Stomach (tissue), 4 donors: ENCODE measurements at regions not wholly inside any gene's neighbourhood (a gene's known extent, or its start where the extent isn't known, plus 50 kb on each side); places are given as distances from the start of the nearest gene placed in this dataset.

Source experiments
- EP300 ChIP-seq: sonication (generic); formaldehyde crosslinking; IDR thresholded peaks from one replicate; pipeline ENCODE4 v1.6.1; 2017; ENCODE audit warnings: antibody characterized with exemption
- TF ChIP-seq, protein P1 (sequence below), 7 experiments: fragments of 450-650 bp in 4 of 7; fragments of 200-600 bp in 3 of 7; sonication (generic) in 3 of 7; IDR thresholded peaks; one replicate each; pipeline ENCODE4 v1.5.1; 2016 to 2019; ENCODE audit warnings: antibody characterized with exemption in 7 of 7, control low read depth in 2 of 7, mild to moderate bottlenecking in 1 of 7

DNA sequence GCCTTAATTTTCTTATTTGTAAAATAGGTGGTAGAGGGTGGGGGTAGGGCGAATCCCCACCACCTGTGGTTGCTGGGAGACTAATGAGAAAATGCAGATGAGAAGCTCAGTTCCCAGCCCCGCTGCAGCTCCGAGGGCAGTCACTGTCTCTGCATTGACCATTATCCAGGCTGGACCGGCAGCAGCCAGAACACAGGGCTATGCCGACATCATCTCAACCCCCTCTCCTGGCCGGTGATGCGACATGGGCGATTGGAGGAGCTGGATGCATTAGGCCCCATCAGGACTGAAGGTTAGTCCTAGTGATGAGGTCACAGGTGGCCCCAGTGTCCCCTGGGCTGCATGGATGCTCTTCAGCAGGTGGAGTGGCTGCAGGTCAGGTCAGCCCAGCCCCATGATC, 412.4 kb downstream of the CTTN start:
- TF ChIP-seq, protein P1, sequence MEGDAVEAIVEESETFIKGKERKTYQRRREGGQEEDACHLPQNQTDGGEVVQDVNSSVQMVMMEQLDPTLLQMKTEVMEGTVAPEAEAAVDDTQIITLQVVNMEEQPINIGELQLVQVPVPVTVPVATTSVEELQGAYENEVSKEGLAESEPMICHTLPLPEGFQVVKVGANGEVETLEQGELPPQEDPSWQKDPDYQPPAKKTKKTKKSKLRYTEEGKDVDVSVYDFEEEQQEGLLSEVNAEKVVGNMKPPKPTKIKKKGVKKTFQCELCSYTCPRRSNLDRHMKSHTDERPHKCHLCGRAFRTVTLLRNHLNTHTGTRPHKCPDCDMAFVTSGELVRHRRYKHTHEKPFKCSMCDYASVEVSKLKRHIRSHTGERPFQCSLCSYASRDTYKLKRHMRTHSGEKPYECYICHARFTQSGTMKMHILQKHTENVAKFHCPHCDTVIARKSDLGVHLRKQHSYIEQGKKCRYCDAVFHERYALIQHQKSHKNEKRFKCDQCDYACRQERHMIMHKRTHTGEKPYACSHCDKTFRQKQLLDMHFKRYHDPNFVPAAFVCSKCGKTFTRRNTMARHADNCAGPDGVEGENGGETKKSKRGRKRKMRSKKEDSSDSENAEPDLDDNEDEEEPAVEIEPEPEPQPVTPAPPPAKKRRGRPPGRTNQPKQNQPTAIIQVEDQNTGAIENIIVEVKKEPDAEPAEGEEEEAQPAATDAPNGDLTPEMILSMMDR (IDR thresholded peaks at IDR 0.05): no peak
- no peak for TF ChIP-seq EP300
